Right forelimb (tissue), 1 donor: ENCODE measurements at regions not wholly inside any gene's neighbourhood (a gene's known extent, or its start where the extent isn't known, plus 50 kb on each side); places are given as distances from the start of the nearest gene placed in this dataset.

Experiments used
- DNase-seq: peaks from one replicate; pipeline ENCODE4 v3.0.0-alpha.2; 2018

GRCh38 chr16:66289051-66289680 lies 77.3 kb upstream of the CDH5 start:
- DNase-seq: no peak

GRCh38 chr16:66287926-66288325 lies 78.6 kb upstream of the CDH5 start:
- DNase-seq: no peak

GRCh38 chr16:66287416-66287815 lies 79.1 kb upstream of the CDH5 start:
- no peak for DNase-seq

GRCh38 chr16:66286527-66286926 lies 80.0 kb upstream of the CDH5 start:
- DNase-seq: no peak

GRCh38 chr16:66278604-66279262 lies 87.8 kb upstream of the CDH5 start:
- DNase-seq: no peak

- DNase-seq: no peak
Measured at GRCh38 chr16:66278111-66278531, 88.4 kb upstream of the CDH5 start.

- no peak for DNase-seq
Measured at GRCh38 chr16:66277311-66278070, 89.0 kb upstream of the CDH5 start.

- peak; percentile 42 for DNase-seq
Measured at GRCh38 chr16:66275775-66276428, 90.6 kb upstream of the CDH5 start.

GRCh38 chr16:66274335-66275110 lies 92.0 kb upstream of the CDH5 start:
- DNase-seq: no peak

- no peak for DNase-seq
Measured at GRCh38 chr16:66273644-66274334, 92.7 kb upstream of the CDH5 start.

GRCh38 chr16:66273053-66273452 lies 93.4 kb upstream of the CDH5 start:
- DNase-seq: no peak

- DNase-seq: no peak
Measured at GRCh38 chr16:66272461-66272860, 94.0 kb upstream of the CDH5 start.

GRCh38 chr16:66271074-66272060 lies 95.1 kb upstream of the CDH5 start:
- DNase-seq: no peak

GRCh38 chr16:66270333-66270927 lies 96.1 kb upstream of the CDH5 start:
- peak; percentile 93 for DNase-seq

- no peak for DNase-seq
Measured at GRCh38 chr16:66269617-66270332, 96.7 kb upstream of the CDH5 start.

- DNase-seq: peak; percentile 54
Measured at GRCh38 chr16:66267292-66268014, 99.0 kb upstream of the CDH5 start.

- DNase-seq: peak; percentile 90
Measured at GRCh38 chr16:66266436-66267291, 99.8 kb upstream of the CDH5 start.
